Suprapubic skin (tissue), 4 donors: ENCODE measurements at regions not wholly inside any gene's neighbourhood (a gene's known extent, or its start where the extent isn't known, plus 50 kb on each side); places are given as distances from the start of the nearest gene placed in this dataset.

Source experiments
- DNase-seq, 2 donors: peaks; one replicate each; pipeline ENCODE4 v3.0.0-alpha.2; 2019; ENCODE audit warnings: low spot score in 2 of 2
- H3K27ac ChIP-seq: fragments of 200-600 bp; sonication (generic); one replicate; pipeline ENCODE4 v1.5.1; 2019
- H3K27me3 ChIP-seq: fragments of 200-600 bp; sonication (generic); one replicate; pipeline ENCODE4 v1.5.1; 2019
- H3K36me3 ChIP-seq: fragments of 200-600 bp; sonication (generic); one replicate; pipeline ENCODE4 v1.5.1; 2019
- H3K4me1 ChIP-seq: fragments of 200-600 bp; sonication (generic); one replicate; pipeline ENCODE4 v1.5.1; 2019
- H3K4me3 ChIP-seq: fragments of 200-600 bp; sonication (generic); one replicate; pipeline ENCODE4 v1.5.1; 2019; ENCODE audit warnings: mild to moderate bottlenecking
- H3K9me3 ChIP-seq: fragments of 200-600 bp; sonication (generic); one replicate; pipeline ENCODE4 v1.5.1; 2019
- CTCF ChIP-seq, 2 donors: fragments of 200-600 bp in 1 of 2; fragments of 450-650 bp in 1 of 2; sonication (generic) in 1 of 2; IDR thresholded peaks; one replicate each; pipeline ENCODE4 v1.5.1; 2016 to 2019; ENCODE audit warnings: antibody characterized with exemption in 2 of 2, mild to moderate bottlenecking in 1 of 2, moderate library complexity in 1 of 2
- EP300 ChIP-seq: sonication (generic); formaldehyde crosslinking; IDR thresholded peaks from one replicate; pipeline ENCODE4 v1.6.1; 2017; ENCODE audit warnings: antibody characterized with exemption
- POLR2A ChIP-seq, 2 donors: fragments of 450-650 bp; IDR thresholded peaks; one replicate each; pipeline ENCODE4 v1.6.1; 2017; ENCODE audit warnings: antibody characterized with exemption in 2 of 2, mild to moderate bottlenecking in 2 of 2, moderate library complexity in 2 of 2
- POLR2AphosphoS5 ChIP-seq, 3 donors: sonication (generic); formaldehyde crosslinking; IDR thresholded peaks; one replicate each; pipeline ENCODE4 v1.6.1; 2017; ENCODE audit warnings: antibody characterized with exemption in 3 of 3
- WGBS: methylation state at CpG from one replicate; pipeline ENCODE4 v1.1.5; 2018; 5-methylcytosine and 5-hydroxymethylcytosine counted together

- TF ChIP-seq POLR2AphosphoS5 (IDR thresholded peaks at IDR 0.05): no peak
- TF ChIP-seq CTCF (IDR thresholded peaks at IDR 0.05): no peak
- no peak for TF ChIP-seq EP300
- no peak for TF ChIP-seq POLR2A (IDR thresholded peaks at IDR 0.05)
- 68% methylated on average over 2 of the region's 2 CpGs for WGBS
- no peaks in the 10 kb centered on the region for H3K27me3 ChIP-seq
Measured at GRCh38 chr6:4396044-4396443, 260.7 kb upstream of the ECI2 start.

GRCh38 chr6:4395386-4395785 lies 260.0 kb upstream of the ECI2 start:
- Histone ChIP-seq H3K36me3 (no peaks in the 10 kb centered on the region), H3K4me3 (no peak overlapping the region), H3K9me3 (no peaks in the 10 kb centered on the region), H3K4me1 (no peaks in the 10 kb centered on the region), H3K27ac (no peak overlapping the region), H3K27me3 (no peaks in the 10 kb centered on the region)
- WGBS: 93% methylated on average over 1 of the region's 1 CpG
- no peak for TF ChIP-seq POLR2A (IDR thresholded peaks at IDR 0.05)
- TF ChIP-seq POLR2AphosphoS5 (IDR thresholded peaks at IDR 0.05): no peak
- no peak for TF ChIP-seq CTCF (IDR thresholded peaks at IDR 0.05)
- TF ChIP-seq EP300: no peak
- DNase-seq: no peak

More at GRCh38 chr6:4396044-4396443, 260.7 kb upstream of the ECI2 start:
- H3K4me3 ChIP-seq: no peak overlapping the region
- DNase-seq: no peak
- no peak overlapping the region for H3K27ac ChIP-seq
- H3K4me1 ChIP-seq: no peaks in the 10 kb centered on the region
- no peaks in the 10 kb centered on the region for H3K9me3 ChIP-seq
- no peaks in the 10 kb centered on the region for H3K36me3 ChIP-seq

GRCh38 chr6:4394786-4395185 lies 259.4 kb upstream of the ECI2 start:
- Histone ChIP-seq H3K27ac (no peak overlapping the region), H3K36me3 (no peaks in the 10 kb centered on the region), H3K27me3 (no peaks in the 10 kb centered on the region), H3K4me1 (no peaks in the 10 kb centered on the region), H3K9me3 (no peaks in the 10 kb centered on the region), H3K4me3 (no peak overlapping the region)
- TF ChIP-seq POLR2A (IDR thresholded peaks at IDR 0.05): no peak
- TF ChIP-seq CTCF (IDR thresholded peaks at IDR 0.05): no peak
- no peak for TF ChIP-seq POLR2AphosphoS5 (IDR thresholded peaks at IDR 0.05)
- no peak for TF ChIP-seq EP300
- DNase-seq: no peak
- 50% methylated on average over 4 of the region's 4 CpGs for WGBS

DNA sequence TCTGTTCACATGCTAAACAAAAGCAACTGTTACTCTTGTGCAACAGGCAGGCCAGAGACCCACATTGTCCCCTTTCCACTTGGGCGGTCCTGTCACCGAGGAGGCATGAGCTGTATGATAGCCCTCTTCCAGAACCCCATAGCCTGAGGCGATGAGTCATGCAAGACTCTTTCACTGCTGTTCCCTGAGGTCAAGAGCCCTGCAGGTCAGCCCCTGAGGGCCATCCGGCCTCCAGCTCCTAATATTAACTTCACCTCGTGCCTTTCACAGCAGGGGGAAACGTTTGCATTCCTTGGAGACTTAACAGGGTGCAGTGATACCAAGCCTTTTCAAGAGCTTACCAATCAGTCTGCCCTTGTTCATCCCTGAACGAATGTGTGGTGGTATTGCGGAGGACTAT lies 253.3 kb upstream of the ECI2 start:
- no peak for DNase-seq
- H3K27me3 ChIP-seq: no peaks in the 10 kb centered on the region
- WGBS: 66% methylated on average over 8 of the region's 8 CpGs
- H3K4me3 ChIP-seq: no peak overlapping the region
- H3K9me3 ChIP-seq: peaks cover 3% of the 10 kb centered on the region
- TF ChIP-seq POLR2A (IDR thresholded peaks at IDR 0.05) (no peak), POLR2AphosphoS5 (IDR thresholded peaks at IDR 0.05) (no peak), EP300 (no peak), CTCF (IDR thresholded peaks at IDR 0.05) (no peak)
- H3K4me1 ChIP-seq: no peaks in the 10 kb centered on the region
- H3K36me3 ChIP-seq: no peaks in the 10 kb centered on the region
- H3K27ac ChIP-seq: no peak overlapping the region

- DNase-seq: no peak
- no peaks in the 10 kb centered on the region for H3K27me3 ChIP-seq
- TF ChIP-seq CTCF (IDR thresholded peaks at IDR 0.05): no peak
- no peak for TF ChIP-seq POLR2A (IDR thresholded peaks at IDR 0.05)
- no peak for TF ChIP-seq POLR2AphosphoS5 (IDR thresholded peaks at IDR 0.05)
- TF ChIP-seq EP300: no peak
- H3K27ac ChIP-seq: no peak overlapping the region
- H3K4me3 ChIP-seq: no peak overlapping the region
- 92% methylated on average over 6 of the region's 6 CpGs for WGBS
- H3K36me3 ChIP-seq: no peaks in the 10 kb centered on the region
- no peaks in the 10 kb centered on the region for H3K4me1 ChIP-seq
- peaks cover 7% of the 10 kb centered on the region for H3K9me3 ChIP-seq
Measured at GRCh38 chr6:4384656-4385055, 249.3 kb upstream of the ECI2 start.
